ENCODE measurements at regions not wholly inside any gene's neighbourhood (a gene's known extent, or its start where the extent isn't known, plus 50 kb on each side); places are given as distances from the start of the nearest gene placed in this dataset.

GRCh38 chr2:8094526-8094925 is 587.3 kb upstream of the ID2 start:
- TF ChIP-seq HDAC8 (tag; IDR thresholded peaks at IDR 0.05) (no peak), SMAD3 (CRISPR knock-in tag; conservative IDR thresholded peaks at IDR 0.05) (no peak), HNRNPL (IDR thresholded peaks at IDR 0.05; ENCODE audit: low read depth, low read length) (no peak), CTCF (IDR thresholded peaks at IDR 0.05 in 2 of 3, conservative IDR thresholded peaks at IDR 0.05 in 1 of 3; ENCODE audit: insufficient read depth in 2 of 3, low read depth in 1 of 3, low read length in 3 of 3) (no peak), EHMT2 (IDR thresholded peaks at IDR 0.05) (no peak), EZH2 (IDR thresholded peaks at IDR 0.05; ENCODE audit: borderline replicate concordance, low read depth, low read length) (no peak)

Measured in K562 (cell line).